HG02623 (cell line): ENCODE measurements at regions not wholly inside any gene's neighbourhood (a gene's known extent, or its start where the extent isn't known, plus 50 kb on each side); places are given as distances from the start of the nearest gene placed in this dataset.
"Not testable (repeated sequence)": the region's sequence is repeated elsewhere in the genome, so short reads cannot be mapped to it uniquely, and the experiment has no call there.

ENCODE experiments used
- ATAC-seq: cut with Tn5 transposase; IDR thresholded peaks from one replicate; pipeline ENCODE4 v1.9.1; 2021; ENCODE audit warnings: moderate library complexity; ENCODE audit not compliant: unreplicated experiment

DNA sequence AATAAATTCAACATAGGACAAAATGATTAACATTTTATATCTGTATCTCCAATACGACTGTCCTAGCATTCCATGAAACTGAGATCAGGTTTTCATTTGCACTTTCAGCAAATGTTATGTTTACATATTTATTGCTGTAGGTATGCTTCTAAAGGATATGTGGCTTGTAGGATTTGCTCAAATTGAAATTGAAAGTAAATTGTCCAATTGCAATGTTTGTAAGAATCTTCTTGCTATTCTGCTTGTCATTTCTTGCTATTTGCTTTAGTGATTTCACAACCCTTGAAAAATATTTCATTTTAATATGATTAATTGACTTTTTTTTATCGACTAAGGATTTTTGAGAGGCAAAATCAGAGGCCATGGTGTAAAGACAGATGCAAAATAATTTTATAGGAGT is 904.2 kb upstream of the RAG2 start:
- ATAC-seq = no peak

DNA sequence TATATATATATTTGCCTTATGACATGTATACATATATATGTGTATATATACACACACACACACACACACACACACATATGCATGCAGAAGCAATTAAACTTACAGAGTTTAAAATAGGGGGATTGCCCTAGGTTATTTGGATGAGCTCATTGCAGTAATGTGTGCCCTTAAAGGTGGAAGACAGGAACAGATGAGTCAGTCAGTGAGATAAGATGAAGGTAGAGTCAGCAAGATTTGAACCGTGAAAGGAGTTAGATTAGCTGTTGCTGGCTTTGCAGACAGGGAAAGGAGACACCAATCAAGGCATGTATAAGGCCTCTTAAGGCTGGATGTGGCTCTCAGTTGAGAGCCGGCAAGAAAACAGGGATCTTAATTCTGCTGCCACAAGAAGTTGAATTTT is 902.4 kb upstream of the RAG2 start:
- no peak for ATAC-seq

DNA sequence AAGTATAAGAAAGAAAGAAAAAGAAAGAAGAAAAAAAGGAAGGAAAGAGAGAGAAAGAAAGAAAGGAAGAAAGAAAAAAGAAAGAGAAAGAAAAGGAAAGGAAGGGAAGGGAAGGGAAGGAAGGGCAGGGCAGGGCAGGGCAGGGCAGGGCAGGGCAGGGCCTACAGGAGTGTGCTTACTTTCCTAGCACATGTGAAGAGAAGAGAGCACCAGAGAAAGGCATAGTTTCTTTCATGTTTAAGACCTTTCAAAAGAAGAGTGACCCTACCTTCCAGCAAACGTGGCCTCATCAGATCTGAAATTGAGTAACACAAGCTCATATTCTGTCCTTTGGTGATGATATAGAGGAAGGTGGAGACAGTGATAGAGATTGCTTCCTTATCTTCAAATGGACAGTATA is 899.3 kb upstream of the RAG2 start:
- no peak for ATAC-seq

DNA sequence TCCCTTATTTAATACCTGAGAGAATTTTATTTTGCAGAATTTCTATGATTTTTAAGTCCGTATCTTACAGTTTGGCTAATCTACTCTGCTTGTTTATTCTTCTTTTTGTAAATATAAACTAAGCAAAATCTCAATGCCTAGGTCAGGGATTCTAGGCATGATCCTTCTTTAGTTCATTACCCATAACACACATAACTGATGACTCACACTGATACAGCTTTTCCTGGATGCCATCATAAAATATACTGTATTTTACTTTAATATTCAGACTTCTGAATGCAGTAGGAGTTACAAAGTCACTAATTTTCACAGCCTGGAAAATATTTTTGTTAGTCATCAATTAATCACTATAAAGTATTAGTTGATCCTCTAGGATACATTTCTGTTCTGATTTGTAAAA is 898.2 kb upstream of the RAG2 start:
- ATAC-seq = no peak

DNA sequence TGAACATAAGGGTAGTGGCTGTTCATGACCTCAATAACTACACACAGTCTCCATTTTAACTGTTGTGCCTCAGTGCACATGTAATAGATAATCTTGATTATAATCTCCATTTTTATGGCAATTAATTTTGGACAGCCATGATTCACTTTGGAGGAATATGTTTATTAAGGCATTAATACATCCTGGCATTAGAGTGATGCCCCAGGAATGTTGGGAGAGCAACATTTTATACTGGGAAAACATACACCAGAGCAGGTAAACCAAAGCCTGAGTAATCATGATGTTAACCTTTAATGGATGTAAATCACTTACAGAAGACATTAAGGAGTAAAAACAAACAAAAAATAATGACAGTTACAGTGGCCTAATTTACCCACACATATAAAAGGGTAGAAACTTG is 886.3 kb upstream of the RAG2 start:
- no peak for ATAC-seq

DNA sequence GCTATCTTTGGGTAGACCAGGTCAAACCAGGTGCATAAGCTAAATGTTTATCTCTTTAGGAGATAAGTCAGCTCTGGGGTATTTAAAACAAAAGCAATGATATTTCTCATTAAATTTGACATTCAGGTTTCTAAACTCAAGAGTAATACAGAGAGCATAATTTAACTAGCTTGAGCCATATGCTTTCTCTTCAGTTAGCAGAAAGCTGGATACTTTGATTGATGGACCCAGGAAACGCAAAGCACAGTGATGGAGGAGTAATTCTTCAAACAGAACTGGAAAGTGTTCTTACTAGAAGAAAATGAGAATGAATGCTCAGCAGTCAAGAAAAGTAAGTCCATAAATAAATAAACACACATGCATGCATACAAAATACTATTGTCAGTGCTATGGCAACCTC is 885.7 kb upstream of the RAG2 start:
- no peak for ATAC-seq

DNA sequence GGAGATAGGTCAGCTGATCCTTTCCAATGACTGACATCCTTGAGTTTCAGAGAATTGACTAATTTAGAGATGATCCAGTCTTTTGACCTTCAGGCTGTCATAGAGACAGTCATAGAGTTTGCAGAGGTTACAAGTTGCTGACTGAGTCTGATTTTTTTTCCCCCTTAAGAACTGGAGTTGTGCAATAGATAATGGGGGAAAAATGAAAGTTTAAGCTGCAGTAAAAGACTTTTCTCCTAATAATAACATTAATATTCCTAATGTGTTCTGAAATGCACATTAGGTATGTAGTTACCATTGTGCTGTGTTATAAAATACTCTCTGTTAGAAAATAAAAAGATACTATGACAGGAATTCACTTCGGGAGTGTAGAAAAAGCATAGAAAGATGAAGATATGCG is 876.9 kb upstream of the RAG2 start:
- no peak for ATAC-seq

DNA sequence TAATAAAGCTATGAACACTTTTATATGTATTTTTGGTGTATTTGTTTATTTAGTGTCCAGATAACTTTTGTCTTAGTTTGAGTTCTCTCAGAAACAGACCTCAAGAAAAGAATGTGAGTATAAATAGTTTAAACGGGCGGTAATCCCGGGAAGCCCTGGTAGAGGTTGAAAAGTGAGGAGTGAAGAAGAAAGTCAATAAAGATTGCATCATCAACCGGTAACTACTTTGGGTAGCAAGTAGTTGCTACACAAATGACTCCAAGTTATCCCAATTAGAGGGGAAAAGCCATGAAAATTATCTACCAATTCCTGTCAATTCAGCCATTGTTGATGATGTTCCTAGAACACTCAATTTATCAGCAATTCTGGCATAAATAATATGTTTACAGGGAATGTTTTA is 870.3 kb upstream of the RAG2 start:
- no peak for ATAC-seq

DNA sequence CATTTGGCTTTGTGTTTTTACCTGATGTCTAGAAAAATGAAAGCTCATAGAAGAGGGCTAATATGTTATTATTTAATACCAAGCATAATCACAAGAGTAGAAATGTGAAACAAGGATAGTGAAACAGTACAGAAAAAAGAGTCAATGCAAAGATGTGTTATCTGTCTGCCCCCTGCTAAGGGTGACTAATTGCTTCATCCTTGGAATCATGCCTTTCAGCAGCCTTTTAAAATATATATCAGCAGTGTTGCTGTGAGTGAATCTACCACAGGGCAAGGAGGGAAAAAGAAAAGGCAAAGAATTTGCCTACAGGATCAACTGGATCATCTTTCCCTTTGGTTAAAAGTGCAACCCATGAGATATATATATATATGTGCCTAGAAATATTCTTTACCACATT is 867.2 kb upstream of the RAG2 start:
- ATAC-seq = no peak

DNA sequence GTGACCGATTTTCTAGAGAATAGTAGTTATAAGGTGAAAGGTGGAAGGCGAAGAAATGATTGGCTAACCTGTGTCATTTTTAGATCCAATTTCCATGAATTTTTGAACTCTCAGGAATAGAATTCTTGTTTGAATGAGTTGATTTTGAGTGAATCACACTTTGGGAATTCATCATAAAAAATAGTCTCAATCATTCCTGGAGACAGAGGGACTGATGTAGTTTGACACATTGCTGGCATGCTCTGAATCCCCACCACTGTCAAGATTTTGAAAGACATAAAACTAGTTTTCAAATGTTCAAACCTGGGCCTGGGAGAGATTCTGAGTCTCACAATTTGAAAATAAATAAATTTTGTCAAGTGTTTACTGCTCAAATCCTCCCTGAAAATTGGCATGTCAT is 861.4 kb upstream of the RAG2 start:
- ATAC-seq = no peak

DNA sequence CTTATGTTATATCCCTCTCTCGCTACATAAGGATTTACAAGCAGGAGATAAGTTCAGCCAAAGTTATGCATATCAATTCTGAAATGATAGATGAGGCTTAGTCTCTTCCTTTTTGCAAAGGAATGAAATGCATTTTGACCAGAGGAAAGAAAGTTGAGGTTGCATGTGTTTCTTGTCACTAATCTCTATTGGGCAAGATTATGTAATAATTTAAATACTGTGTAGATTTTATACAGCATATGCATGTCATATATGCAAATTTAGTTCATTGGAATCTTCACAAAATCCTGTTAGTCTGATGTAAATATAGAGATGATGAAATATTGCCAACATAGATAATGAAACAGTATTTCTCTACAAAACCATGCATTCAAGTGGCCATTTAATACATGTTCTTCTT is 858.7 kb upstream of the RAG2 start:
- no peak for ATAC-seq

DNA sequence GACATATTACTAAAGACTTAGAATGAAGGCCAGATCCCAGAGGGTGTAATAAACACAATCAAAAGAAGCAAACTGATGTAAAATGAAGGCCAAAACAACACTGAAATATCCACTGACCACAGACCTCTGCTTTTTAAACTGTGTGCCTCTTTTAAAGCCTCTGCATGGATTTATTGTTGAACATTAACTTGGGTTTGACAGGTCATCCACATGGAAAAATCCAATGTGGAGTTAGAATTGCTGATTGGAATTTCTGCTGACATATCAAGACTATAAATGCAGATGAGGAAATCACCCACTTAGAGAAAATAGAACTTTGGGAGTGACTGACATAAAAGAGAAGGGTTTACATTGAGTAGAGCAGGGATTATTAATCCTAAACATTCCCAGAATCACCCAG is 853.9 kb upstream of the RAG2 start:
- ATAC-seq = no peak

DNA sequence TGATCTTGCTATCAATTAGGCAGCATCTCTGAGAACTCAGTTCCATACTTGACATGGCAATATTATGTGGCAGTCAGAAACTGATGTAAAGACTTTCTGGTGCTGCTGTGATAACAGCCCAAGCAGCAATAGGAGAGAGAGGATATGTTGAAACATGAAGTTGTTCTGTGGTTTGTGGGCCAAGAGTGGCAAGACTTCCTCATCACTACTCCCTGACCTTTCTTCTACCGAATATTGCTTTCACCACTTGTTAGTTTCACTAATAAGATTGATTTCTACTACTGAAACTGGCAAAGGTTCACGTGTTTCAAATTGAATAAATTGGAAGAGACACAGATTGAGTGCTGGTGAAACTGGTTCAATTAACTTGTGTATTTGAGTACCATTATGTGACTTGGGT is 852.6 kb upstream of the RAG2 start:
- peak; percentile 54 for ATAC-seq

DNA sequence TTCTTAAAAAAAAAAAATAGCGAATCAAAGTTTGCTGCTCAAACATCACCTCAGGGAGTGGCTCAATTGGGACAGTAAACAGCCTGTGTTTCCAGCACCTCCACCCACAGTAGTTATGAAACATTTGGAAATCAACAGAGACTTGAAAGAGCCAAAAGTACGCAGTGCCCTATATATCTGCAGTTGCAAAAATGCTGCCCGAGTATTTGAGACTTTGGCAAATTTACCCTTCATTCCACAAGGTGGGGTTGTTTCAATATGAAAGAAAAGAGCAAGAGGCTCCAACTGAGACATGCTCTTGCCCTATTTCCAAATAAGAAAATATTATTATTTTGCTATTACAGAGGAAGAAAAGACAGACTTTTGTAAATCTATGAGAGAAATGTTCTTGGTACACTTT is 851.1 kb upstream of the RAG2 start:
- ATAC-seq = no peak

DNA sequence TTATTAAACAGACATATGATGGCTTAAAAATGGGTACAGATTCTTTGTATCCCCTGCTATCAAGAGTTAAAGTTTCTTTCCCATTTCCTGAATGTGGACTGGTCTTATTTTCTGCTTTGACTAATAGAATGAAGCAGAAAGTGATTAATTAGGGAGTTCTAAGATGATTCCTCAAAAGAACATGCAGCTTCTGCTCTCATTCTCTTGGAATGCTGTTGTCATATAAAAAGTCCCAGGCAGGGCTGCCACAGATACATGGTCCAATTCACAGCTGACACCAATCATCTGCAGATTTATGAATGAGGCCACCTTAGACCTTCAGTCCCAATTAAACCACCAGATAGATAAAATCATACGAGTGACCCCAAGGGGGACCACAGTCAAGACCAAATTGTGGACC is 844.5 kb upstream of the RAG2 start:
- ATAC-seq = no peak

DNA sequence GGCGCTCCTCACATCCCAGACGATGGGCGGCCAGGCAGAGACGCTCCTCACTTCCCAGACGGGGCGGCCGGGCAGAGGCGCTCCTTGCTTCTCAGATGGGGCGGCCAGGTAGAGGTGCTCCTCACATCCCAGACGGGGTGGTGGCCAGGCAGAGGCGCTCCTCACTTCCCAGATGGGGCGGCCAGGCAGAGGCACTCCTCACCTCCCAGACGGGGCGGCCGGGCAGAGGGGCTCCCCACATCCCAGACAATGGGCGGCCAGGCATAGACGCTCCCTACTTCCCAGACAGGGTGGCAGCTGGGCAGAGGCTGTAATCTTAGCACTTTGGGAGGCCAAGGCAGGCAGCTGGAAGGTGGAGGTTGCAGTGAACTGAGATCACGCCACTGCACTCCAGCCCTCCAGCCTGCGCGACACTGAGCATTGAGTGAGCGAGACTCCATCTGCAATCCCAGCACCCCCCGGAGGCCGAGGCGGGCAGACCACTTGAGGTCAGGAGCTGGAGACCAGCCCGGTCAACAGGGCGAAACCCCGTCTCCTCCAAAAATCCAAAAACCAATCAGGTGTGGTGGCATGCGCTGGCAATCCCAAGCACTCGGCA is 833.7 kb upstream of the RAG2 start:
- not testable (repeated sequence) for ATAC-seq

DNA sequence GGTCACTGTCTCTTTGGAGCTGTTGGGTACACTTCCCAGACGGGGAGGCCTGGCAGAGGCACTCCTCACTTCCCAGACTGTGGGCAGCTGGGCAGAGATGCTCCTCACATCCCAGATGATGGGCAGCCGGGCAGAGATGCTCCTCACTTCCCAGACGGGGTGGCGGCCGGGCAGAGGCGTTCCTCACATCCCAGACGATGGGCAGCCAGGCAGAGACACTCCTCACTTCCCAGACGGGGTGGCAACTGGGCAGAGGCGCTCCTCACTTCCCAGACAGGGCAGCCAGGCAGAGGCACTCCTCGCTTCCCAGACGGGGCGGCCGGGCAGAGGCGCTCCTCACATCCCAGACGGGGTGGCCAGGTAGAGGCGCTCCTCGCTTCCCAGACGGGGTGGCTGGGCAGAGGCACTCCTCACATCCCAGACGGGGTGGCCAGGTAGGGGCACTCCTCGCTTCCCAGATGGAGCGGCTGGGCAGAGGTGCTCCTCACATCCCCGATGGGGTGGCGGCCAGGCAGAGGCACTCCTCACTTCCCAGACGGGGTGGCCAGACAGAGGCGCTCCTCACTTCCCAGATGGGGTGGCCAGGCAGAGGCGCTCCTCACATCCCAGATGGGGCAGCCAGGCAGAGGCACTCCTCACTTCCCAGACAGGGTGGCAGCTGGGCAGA is 833.1 kb upstream of the RAG2 start:
- not testable (repeated sequence) for ATAC-seq

DNA sequence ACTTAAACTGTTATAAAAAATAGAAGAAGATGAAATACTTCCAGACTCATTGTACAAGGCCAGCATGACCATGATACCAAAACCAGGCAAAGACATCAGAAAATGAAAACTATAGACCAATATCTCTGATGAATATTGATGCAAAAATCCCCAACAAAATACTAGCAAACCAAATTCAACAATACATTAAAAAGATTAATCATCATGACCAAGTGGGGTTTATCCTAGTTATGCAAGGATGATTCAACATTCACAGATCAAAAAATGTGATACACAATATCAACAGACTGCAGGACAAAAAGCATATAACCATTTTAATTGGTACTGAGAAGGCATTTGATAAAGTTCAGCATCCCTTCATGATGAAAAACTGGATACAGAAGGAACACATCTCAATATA is 824.5 kb upstream of the RAG2 start:
- ATAC-seq = no peak

DNA sequence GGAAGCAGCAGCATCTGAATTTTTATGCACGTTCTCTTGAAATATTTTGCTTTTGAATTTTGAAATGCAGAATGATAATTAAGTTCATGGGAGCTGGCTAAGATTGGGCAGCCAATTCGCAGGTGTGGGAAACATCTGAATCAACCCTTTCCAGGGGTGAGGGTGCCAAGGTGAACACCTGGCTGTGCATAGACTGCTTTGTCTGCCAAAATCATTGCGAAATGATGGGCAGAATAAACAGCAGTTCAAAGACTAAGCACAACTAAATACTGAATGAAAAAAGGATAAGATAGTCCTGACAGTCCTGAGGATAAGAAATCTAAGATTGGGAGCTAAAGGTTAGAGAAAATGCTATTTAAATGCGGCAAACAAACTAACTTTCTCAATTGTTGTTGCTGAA is 813.3 kb upstream of the RAG2 start:
- ATAC-seq = no peak

DNA sequence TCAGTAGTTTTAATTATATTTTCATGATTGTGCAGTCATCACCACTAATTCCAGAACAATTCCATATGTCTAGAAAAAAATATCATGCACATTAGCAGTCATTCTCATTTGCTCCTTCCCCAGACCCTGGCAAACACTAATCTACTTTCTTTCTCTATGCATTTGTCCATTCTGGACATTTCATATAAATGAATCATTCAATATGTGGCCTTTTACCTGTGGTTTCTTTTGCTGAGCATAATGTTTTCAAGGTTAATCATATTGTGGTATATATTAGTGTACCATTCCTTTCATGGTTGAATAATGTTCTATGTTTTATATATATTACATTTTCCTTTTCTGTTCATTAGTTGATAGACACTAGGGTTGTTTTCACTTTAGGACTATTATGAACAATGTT is 811.1 kb upstream of the RAG2 start:
- no peak for ATAC-seq

DNA sequence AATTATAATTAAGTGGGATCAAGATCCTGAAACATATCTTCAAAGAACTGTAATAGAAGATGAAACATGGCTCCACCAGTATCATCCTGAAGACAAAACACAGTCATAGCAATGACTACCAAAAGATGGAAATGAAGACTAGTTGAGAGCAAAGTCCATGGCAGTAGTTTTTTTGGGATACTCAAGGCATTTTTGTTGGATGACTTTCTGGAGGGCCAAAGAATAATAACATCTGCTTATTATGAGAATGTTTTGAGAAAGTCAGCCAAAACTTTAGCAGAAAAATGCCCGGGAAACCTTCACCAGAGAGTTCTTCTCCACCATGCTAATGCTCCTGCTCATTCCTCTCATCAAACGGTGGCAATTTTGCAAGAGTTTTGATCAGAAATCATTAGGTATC is 809.4 kb upstream of the RAG2 start:
- ATAC-seq = no peak

DNA sequence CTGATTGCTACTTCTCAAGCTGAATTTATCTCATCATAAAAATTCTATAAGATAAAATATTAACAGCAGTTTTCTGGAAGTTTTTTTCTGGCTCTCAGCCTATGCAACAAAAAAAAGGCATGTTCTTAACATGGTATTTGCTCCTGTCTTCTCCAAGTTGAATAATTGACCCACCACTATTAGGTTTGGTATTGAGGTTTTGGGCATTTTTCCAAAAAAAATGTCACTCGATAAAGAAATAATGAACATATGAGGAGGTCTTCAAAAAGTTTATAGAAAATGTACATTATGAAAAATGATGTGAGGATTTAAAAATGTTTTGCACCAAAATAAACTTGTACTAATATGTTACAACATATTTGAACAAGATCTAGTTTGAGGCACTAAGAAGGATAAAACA is 808.6 kb upstream of the RAG2 start:
- ATAC-seq = no peak

DNA sequence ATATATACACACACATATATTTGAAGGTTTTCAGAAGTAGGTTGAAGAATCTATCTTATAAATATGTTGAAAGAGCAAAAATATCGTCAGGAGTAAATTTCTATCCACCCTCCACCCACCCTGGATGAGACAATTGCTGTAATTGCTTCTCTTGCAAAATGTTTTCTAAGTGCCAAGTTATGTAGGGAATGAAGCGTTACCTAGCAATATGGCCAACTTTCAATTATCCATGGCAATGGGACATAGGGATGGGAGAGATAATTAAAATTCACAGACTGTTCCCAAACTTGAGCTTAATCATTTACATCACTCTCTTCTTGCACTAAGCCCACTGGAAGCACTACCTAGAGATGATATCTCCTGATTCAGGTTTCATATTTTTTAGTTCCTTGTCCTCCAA is 806.2 kb upstream of the RAG2 start:
- no peak for ATAC-seq
